HG03175 (cell line): ENCODE measurements at regions not wholly inside any gene's neighbourhood (a gene's known extent, or its start where the extent isn't known, plus 50 kb on each side); places are given as distances from the start of the nearest gene placed in this dataset.

Experiments
- ATAC-seq: cut with Tn5 transposase; IDR thresholded peaks from one replicate; pipeline ENCODE4 v1.9.1; 2021; ENCODE audit warnings: mild to moderate bottlenecking, moderate library complexity; ENCODE audit not compliant: unreplicated experiment

DNA sequence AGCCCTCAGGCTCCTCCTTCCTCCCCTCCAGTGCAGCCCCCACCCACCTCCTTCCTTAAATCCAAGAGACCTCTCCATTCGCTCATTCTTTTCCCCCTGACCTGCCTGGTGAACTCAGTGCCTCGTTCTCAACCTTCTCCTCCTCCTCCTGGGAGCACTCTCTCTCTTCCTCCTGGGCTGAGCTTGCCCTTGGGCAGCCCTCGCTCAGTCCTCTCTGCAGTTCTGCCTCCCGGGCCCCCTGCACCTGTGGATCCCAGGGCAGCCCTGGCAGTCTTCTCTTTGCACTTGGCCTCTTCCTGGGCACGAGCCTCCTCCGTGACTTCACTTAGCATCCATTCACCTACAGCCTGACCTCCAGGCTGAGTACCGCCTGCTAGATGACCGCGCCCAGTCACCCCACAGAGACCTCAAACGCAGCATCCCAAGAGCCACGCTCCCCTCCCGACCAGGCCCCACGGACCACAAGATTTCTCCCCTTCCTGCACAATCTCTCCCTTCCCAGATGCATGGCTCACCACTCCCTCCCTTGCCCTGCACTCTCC lies 58.9 kb upstream of the ID2 start:
- ATAC-seq = no peak

DNA sequence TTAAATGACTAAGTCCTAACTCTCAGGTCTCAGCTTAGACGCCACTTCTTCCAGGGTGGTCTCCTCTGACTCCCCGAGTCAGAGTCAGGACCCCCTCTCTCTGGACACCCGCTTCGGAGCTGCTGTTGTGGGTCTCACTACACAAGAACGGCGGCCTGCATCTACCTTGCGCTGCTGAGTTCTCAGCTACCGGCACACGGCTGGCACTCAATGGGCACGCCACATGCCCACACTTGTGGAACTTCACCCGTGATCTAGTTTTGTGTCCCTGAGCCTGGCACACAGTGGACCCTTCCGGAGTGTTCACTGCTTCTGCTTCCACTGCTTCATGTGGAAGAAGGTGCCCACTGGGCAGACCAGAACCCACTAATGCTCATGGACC lies 58.3 kb upstream of the ID2 start:
- ATAC-seq = no peak

DNA sequence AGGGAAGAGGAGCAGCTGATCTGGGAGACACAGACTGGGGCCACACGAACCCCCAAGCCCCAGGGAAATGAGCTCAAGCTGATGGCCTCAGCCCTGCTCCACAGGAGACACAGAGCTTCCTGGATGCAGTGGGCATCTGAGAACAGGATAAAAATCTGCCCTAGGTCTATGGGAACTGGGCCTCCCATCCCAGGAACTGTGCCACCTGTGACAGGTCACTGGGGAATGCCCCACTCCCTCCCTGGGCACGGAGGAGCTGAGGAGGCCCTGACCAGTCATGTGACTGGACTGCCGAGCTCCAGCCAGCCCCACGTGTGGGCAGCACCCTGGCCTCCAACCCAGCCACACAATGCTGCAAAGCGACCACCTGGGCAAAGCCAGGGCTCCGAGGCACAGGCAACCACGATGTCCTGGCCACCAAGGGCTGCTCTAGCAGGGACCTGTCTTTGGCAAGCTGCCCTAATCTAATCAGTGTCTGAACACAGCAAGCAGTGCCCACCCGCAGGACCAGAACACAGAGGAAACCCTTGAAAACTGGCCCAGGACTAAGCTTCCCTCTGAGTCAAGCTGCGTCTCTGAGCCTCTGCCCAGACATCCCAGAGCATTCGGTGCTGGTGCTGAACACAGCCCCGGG lies 57.8 kb upstream of the ID2 start:
- no peak for ATAC-seq

GRCh38 chr2:8624855-8625398 lies 56.9 kb upstream of the ID2 start:
- no peak for ATAC-seq

DNA sequence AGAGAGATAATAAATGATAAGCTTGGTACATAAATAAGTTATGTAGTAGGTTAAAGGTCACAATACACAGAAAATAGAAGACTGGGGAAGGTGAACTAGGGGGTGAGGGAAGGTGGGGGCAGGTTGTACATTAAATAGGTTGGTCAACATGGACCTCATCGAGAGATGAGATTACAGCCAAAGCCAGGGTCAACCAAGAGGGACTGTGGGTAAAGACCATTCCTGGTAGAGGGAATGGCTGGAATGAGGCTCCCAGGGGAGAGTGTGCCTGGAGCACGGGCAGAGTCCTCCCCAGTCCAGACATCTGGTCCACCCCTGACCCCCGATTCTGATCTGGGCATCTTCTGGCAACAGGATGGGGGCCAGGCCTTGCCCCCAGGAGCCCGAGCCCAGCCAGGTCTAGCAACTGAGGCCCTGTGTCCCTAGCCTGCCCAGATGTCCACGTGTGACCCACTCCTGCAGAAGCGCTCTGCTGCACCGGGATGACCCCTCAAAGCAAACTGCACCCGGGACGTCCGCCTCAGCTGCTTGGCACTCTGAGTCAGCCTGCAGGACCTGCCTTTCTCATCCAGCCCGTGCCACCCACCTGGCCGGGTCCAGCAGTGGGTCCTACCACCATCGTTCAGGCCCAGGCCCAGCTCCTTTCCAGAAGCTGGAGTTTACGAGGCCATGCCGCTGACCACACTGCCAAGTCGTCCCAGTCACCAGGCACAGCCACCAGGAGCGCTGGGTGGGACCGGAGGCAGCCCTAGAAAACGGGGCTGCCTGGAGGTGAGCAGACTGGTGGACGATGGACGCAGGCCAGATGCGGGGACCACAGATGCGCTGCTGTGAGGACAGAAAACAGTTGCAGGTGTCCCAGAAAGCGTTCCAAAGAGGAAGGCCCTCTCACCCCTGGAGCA lies 56.2 kb upstream of the ID2 start:
- ATAC-seq = no peak

- no peak for ATAC-seq
Observed at GRCh38 chr2:8626572-8626971, 55.3 kb upstream of the ID2 start.

GRCh38 chr2:8627019-8627691 lies 54.7 kb upstream of the ID2 start:
- no peak for ATAC-seq

- ATAC-seq = no peak
Observed at GRCh38 chr2:8627692-8628085, 54.2 kb upstream of the ID2 start.

DNA sequence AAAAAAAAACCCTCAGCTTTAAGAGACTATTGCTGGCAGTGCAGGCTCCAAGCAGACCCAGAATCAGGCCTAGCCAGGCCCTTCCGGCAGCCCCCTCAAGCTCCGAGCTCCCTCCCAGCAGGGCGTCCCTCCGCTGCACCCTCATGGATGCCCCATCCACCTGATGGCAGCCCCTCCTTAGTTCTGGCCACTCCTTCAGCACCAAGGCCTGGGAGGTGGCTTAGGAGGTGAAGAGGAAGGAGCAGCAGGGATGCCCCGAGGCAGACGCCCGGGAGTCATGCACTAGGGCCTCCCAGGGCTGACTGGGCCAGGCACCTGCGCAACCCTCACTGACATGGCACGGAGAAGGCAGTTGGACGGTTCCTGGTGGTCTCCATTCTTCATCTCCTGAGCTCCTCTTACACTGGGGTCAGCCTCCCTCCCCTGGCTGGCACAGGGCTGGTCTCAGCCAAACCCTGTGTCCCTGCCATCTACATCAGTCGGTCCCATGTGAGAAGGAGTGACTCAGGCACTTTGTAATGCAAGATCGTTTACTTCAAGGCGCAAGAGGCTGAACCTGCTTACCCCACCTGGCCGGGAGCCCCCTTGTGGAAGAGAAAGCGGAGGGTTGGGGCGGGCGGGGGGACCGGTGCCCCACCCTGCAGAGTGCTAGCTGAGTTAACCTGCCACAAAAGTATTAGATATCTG lies 53.5 kb upstream of the ID2 start:
- ATAC-seq = no peak

GRCh38 chr2:8628866-8629209 lies 53.0 kb upstream of the ID2 start:
- no peak for ATAC-seq

DNA sequence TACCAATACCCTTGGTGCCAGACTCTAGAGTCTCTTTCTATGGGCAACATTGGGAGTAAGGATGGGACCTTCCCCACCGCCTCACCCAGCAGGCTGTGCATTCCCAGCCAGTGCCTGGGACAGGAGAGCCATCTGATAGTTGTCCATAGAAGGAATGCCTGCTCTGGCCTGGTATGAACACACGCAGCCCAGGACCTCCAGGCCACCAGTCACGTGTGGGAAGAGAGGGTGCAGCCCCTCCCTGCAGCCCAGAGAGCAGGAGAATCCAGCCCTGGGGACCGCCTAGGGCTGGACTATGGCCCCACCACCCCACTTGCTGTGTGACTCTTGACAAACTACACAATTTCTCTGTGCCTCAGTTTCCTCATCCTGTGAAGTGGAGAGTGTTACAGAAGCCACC lies 52.5 kb upstream of the ID2 start:
- no peak for ATAC-seq

DNA sequence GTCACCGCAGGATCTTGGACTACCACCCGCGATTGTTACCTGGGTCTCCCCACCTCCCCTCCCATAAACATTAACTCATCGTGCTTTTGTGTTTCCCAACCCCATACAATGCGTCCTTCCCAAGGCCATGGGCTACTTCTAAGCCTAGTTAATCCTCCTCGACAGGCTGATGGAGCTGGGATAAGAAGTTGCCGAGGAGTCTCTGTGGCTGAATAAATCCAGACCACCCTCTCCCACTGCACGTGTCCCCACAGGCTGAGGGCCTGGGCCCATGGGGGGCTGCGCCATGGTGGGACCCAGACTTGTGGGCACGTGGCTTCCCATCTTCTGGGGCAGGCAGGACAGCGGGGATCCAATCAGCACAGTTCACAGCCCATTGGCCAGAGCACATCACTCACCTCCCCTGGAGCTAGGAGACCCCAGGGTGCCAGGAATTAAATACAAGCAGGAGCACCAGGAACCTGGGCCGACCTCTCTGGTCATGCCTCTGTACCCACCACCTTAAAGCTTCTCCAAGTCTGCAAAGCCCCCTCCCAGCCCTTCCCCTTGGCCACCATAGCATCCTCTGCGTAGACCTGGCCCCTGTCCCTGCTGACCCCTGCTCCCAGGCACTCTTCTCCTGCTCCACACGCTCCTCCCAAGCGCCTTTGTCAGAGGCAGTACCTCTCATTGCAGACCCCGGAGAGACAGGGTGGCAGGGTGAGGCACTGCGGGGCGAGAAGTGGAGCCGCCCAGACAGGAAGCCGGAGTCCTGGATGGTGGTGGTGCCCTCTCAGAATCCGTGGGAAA lies 51.0 kb upstream of the ID2 start:
- no peak for ATAC-seq

- no peak for ATAC-seq
Observed at GRCh38 chr2:8631465-8632005, 50.3 kb upstream of the ID2 start.
